Bronchial epithelial cell (primary cell): ENCODE measurements at regions not wholly inside any gene's neighbourhood (a gene's known extent, or its start where the extent isn't known, plus 50 kb on each side); places are given as distances from the start of the nearest gene placed in this dataset.

ENCODE experiments used
- DNase-seq: peaks from one replicate; pipeline ENCODE4 v3.0.0-alpha.2; 2010; ENCODE audit warnings: low read depth
- FAIRE-seq: peaks from 2 replicates; lab custom pipeline; 2011; peaks lifted over from hg19 to GRCh38; lab: Jason Lieb, UNC
- H3K27me3 ChIP-seq: 2 replicates; pipeline ENCODE4 v1.5.1; 2011; ENCODE audit warnings: low read length; ENCODE audit not compliant: control insufficient read depth, insufficient read depth
- H3K36me3 ChIP-seq: 2 replicates; pipeline ENCODE4 v1.5.1; 2011; ENCODE audit warnings: low read length; ENCODE audit not compliant: control insufficient read depth, insufficient read depth
- H3K4me3 ChIP-seq: 2 replicates; pipeline ENCODE4 v1.5.1; 2011; ENCODE audit warnings: mild to moderate bottlenecking, low read depth, low read length, control low read depth
- TF ChIP-seq, protein P1 (sequence below): IDR thresholded peaks from 2 replicates; pipeline ENCODE4 v1.5.1; 2011; ENCODE audit warnings: mild to moderate bottlenecking, moderate library complexity, low read length, control low read depth, inconsistent platforms; ENCODE audit not compliant: insufficient read depth, severe bottlenecking

DNA sequence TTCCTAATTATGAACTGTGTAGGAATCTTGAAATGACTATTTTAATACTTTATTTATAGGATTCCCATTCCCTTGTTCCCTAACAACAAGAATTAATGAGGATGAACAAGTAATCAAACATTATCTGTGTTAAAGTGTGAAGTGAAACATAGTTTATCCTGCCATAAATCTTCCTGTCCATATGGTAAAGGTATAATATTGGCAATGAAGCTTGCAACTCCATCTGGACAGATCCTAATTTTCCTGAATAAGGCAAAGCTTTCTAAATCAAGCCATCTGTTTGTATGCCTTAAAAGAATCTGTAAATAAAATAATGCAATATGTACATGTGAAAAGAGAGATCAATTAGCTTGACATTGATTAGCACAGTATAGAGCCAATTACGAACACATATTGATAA is 529.0 kb downstream of the ANKRD7 start:
- Histone ChIP-seq H3K36me3 (no peaks in the 10 kb centered on the region), H3K4me3 (no peak overlapping the region), H3K27me3 (no peaks in the 10 kb centered on the region)
- TF ChIP-seq, protein P1, sequence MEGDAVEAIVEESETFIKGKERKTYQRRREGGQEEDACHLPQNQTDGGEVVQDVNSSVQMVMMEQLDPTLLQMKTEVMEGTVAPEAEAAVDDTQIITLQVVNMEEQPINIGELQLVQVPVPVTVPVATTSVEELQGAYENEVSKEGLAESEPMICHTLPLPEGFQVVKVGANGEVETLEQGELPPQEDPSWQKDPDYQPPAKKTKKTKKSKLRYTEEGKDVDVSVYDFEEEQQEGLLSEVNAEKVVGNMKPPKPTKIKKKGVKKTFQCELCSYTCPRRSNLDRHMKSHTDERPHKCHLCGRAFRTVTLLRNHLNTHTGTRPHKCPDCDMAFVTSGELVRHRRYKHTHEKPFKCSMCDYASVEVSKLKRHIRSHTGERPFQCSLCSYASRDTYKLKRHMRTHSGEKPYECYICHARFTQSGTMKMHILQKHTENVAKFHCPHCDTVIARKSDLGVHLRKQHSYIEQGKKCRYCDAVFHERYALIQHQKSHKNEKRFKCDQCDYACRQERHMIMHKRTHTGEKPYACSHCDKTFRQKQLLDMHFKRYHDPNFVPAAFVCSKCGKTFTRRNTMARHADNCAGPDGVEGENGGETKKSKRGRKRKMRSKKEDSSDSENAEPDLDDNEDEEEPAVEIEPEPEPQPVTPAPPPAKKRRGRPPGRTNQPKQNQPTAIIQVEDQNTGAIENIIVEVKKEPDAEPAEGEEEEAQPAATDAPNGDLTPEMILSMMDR, result no peak
- no peak for FAIRE-seq
- DNase-seq, result no peak

DNA sequence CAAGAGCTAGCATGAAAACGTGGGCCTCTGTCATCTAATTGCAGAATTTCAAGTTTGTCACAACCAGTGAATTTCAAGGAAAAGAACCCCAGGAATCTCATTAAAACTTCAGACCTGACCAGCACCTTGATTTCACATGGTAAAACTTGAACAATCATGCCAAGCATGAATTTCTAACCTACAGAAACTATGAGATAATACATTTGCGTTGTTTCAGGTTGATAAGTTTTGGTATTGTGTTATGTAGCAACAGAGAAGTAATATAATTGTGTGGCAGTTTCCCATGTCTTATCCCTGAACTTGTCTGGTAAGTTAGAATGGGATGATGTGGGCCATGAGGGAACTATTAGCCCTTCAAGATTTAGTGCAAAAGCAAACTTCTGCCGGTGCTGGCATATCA is 530.1 kb downstream of the ANKRD7 start:
- H3K4me3 ChIP-seq, result no peak overlapping the region
- H3K27me3 ChIP-seq, result no peaks in the 10 kb centered on the region
- FAIRE-seq (peak; percentile 85), DNase-seq (no peak)
- TF ChIP-seq, protein P1, result no peak
- H3K36me3 ChIP-seq, result no peaks in the 10 kb centered on the region

DNA sequence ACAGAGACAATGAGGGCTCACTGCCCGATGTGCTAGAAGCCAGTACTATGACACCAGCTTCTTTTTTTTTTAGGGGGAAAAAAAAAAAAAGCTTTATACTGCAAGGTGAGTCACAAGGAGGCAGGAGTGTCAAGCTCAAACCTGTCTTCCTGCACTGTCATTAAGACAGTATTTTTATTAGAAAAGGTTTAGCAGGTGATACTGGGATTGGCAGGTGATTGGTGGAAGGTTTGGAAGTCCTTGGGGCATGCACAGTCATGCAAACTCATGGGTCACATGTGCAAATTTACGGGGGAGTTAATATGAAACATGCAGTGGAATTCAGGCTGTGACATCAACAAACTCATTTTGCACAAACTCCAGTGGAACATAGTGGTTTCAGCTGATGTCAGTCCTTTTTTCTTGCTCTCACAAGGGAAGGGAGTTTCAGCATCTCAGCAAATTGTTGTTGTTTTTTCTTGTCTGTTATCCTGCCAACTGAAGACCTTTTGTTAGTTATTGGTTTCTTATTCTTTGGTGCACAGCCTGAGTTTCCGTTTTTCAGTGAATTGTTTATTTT is 530.6 kb downstream of the ANKRD7 start:
- DNase-seq, result peak; percentile 99
- TF ChIP-seq, protein P1, result no peak
- no peaks in the 10 kb centered on the region for H3K36me3 ChIP-seq

DNA sequence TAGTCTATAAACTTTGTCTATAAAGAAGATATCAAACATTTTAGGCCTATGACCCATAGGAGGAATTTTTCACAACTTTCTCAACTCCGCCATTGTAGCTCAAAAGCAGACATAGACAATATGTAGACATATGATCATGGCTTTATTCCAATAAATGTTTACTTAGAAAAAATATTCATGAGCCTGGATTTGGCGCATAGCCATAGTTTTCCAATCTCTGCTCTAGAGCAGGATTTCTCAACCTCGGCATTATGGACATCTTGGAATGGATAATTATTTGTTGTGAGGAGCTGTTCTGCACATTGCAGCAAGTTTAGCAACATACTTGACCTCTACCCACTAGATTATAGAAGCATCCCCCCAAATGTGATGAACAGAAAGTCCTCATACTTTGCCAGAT is 532.6 kb downstream of the ANKRD7 start:
- H3K27me3 ChIP-seq, result no peaks in the 10 kb centered on the region
- FAIRE-seq, result no peak
- no peak for DNase-seq
- TF ChIP-seq, protein P1, result no peak
- H3K36me3 ChIP-seq, result no peaks in the 10 kb centered on the region
- no peak overlapping the region for H3K4me3 ChIP-seq

More for the DNA sequence above, 530.6 kb downstream of the ANKRD7 start:
- Histone ChIP-seq H3K4me3 (no peak overlapping the region), H3K27me3 (no peaks in the 10 kb centered on the region)
- FAIRE-seq, result no peak

DNA sequence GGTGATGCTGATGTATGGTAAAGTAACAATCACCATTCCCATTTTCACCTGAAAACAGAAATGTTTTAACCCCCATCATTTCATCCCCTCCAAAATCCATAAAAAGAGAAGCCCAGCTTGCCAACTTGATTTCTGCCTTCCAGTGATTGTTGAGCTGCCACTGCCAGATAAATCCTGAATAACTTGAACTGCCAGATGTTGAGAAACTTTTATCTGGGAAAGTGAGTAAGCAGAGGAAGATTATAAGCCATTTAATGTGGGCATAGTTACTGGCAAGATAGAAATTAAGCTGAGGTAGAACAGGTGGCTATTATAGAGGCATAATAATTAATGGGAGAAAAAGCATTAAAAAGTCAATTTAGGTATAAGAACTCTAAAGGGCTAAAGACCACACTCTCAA is 534.1 kb downstream of the ANKRD7 start:
- H3K4me3 ChIP-seq, result no peak overlapping the region
- H3K36me3 ChIP-seq, result no peaks in the 10 kb centered on the region
- TF ChIP-seq, protein P1, result no peak
- no peak for FAIRE-seq
- H3K27me3 ChIP-seq, result no peaks in the 10 kb centered on the region
- peak; percentile 60 for DNase-seq

DNA sequence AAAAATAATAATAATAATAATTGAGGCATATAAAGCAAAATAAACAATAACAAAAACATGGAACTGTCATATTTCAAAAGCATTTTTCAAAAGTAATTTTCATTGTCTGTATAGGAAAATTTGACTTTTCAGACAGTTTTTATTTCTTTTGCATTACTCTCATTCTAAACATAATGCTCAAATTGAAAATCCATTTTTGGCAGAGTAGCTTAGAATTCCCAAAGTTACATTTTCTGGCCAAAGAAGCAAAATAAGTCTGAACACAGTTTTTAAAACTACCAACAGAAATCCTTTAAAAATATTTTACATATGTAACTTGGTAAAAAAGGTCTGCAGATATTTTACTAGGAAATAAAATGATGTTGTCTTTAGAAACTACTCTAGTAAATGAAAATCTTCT is 535.4 kb downstream of the ANKRD7 start:
- no peaks in the 10 kb centered on the region for H3K27me3 ChIP-seq
- H3K36me3 ChIP-seq, result no peaks in the 10 kb centered on the region
- no peak for DNase-seq
- FAIRE-seq, result no peak
- TF ChIP-seq, protein P1, result no peak
- no peak overlapping the region for H3K4me3 ChIP-seq
